Skin of body (tissue), 1 donor: ENCODE measurements at regions not wholly inside any gene's neighbourhood (a gene's known extent, or its start where the extent isn't known, plus 50 kb on each side); places are given as distances from the start of the nearest gene placed in this dataset.

ENCODE experiments used
- DNase-seq: peaks from one replicate; lab custom pipeline; 2025; lab: John Stamatoyannopoulos, UW

DNA sequence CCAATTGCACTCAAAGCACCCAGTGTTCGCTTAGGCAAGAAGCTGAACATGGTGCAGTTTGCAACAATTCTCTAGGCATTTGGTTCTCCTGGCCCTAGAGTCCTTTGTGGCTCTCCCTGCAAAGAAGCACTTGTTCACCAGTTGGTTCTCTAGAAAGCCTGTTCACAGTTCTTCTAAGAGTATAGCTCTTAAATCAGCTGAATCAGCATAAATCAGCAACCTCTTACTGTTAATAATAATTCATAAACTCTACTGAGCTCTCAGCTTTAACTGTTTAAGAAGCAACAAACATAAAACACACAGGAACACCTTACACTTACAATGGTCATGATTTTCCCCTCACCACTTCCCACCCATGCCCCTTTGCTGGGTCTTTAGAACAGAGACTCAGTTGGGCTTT is 56.8 kb upstream of the PPP2R3A start:
- DNase-seq, result no peak

- no peak for DNase-seq
Observed at GRCh38 chr3:135911110-135911509, 54.4 kb upstream of the PPP2R3A start.

DNA sequence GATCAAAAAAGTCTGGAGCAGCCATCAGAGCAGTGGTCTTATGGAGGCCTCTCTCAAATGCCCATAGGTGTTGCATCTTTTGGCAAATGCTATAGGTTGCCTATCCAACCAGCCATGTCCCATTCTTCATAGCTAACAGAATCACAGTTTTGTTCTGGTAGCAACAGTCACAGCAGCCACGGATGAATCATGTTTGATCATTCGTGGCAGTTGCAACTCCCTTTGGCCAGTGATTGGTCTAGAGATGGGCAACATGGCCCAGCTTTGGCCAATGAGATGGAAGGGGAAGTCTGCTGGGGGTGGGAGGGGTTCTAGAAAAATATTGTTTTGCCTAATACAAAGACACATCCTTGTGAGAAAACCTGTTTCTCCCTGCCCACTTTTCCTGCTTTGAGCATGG is 50.3 kb upstream of the PPP2R3A start:
- no peak for DNase-seq
